Epithelial cell of esophagus (primary cell): ENCODE measurements at regions not wholly inside any gene's neighbourhood (a gene's known extent, or its start where the extent isn't known, plus 50 kb on each side); places are given as distances from the start of the nearest gene placed in this dataset.
A peak's percentile ranks its signal among the peaks of the same experiment; 100 is the strongest.

Source experiments
- DNase-seq: peaks from one replicate; pipeline ENCODE4 v3.0.0; 2010; ENCODE audit warnings: low read depth
- H3K4me3 ChIP-seq: 2 replicates; pipeline ENCODE4 v1.5.1; 2011; ENCODE audit warnings: mild to moderate bottlenecking, low read length, control low read depth
- TF ChIP-seq, protein P1 (sequence below): IDR thresholded peaks from 2 replicates; pipeline ENCODE4 v1.5.1; 2011; ENCODE audit warnings: low read depth, mild to moderate bottlenecking, low read length, control low read depth, inconsistent platforms; ENCODE audit not compliant: insufficient read depth; ENCODE audit errors: missing control alignments

- TF ChIP-seq, protein P1, sequence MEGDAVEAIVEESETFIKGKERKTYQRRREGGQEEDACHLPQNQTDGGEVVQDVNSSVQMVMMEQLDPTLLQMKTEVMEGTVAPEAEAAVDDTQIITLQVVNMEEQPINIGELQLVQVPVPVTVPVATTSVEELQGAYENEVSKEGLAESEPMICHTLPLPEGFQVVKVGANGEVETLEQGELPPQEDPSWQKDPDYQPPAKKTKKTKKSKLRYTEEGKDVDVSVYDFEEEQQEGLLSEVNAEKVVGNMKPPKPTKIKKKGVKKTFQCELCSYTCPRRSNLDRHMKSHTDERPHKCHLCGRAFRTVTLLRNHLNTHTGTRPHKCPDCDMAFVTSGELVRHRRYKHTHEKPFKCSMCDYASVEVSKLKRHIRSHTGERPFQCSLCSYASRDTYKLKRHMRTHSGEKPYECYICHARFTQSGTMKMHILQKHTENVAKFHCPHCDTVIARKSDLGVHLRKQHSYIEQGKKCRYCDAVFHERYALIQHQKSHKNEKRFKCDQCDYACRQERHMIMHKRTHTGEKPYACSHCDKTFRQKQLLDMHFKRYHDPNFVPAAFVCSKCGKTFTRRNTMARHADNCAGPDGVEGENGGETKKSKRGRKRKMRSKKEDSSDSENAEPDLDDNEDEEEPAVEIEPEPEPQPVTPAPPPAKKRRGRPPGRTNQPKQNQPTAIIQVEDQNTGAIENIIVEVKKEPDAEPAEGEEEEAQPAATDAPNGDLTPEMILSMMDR, result no peak
- H3K4me3 ChIP-seq, result no peak overlapping the region
- peak; percentile 66 for DNase-seq
These were observed 98.0 kb upstream of the SLC6A6 start for GRCh38 chr3:14304101-14305045.

- no peak overlapping the region for H3K4me3 ChIP-seq
- DNase-seq, result no peak
- TF ChIP-seq, protein P1, result no peak
These were observed 97.1 kb upstream of the SLC6A6 start for GRCh38 chr3:14305324-14305723.

DNA sequence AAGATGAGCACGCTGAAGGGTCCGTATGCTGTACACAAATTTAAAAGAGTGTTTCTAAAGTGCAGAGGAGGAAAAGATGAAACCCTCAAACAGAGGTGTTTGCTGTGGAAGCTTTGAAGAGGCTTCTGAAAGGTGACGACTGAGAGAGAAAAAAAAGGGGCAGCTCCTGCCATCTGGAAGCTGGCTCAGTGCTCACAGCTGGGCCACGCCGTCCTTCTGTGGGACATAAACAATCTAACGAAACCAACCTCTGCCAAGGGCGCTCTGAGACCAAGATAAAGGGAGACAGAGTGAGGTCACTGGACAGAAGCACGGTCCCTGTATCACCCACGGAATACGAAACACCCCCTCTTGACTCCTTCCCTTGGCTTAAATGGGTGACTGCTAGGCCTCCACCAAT, 96.3 kb upstream of the SLC6A6 start:
- no peak for DNase-seq
- H3K4me3 ChIP-seq, result no peak overlapping the region
- TF ChIP-seq, protein P1, result no peak

DNA sequence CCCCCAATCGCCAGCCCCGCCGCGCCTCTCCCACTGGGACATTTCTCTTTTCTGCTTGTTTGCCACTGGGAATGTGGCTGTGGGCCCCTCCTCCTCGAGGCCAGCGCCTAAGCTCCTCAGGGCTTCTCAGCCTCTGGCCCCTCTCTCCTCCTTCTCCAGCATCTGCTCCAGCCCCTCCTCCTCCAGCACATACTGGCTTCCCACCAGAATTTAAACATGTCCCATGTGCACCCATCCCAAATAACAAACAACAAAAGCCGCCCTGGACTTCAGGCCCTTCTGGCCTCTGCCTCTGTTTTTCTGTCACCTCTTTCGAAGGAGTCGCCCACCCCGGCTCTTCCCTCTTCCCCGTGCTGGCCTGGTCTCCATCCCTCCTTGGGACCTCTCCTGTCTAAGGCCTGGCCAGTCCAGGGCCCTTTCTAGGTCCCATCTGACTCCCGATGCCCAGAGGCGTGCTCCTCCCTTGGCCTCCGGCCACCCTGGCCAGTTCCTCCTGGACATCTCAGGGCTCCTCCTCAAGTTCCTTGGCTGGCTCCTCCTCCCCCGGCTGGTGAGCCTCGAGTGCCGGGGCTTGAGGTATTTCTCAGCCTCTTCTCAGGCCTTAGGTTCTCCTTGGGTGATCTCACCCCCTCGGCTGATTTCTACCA, 94.6 kb upstream of the SLC6A6 start:
- TF ChIP-seq, protein P1, result no peak
- no peak overlapping the region for H3K4me3 ChIP-seq

GRCh38 chr3:14311729-14312128, 90.7 kb upstream of the SLC6A6 start:
- H3K4me3 ChIP-seq, result no peak overlapping the region
- TF ChIP-seq, protein P1, result no peak
- DNase-seq, result no peak

More for the DNA sequence above, 94.6 kb upstream of the SLC6A6 start:
- DNase-seq, result no peak

- TF ChIP-seq, protein P1, result no peak
These were observed 90.0 kb upstream of the SLC6A6 start for GRCh38 chr3:14312375-14312774.

GRCh38 chr3:14317057-14317553, 85.3 kb upstream of the SLC6A6 start:
- H3K4me3 ChIP-seq, result no peak overlapping the region
- DNase-seq, result peak; percentile 29
- TF ChIP-seq, protein P1, result no peak

More at GRCh38 chr3:14312375-14312774, 90.0 kb upstream of the SLC6A6 start:
- no peak for DNase-seq
- H3K4me3 ChIP-seq, result no peak overlapping the region
